C4-2B (cell line): ENCODE measurements at regions not wholly inside any gene's neighbourhood (a gene's known extent, or its start where the extent isn't known, plus 50 kb on each side); places are given as distances from the start of the nearest gene placed in this dataset.

Experiments used
- H3K27ac ChIP-seq: fragments of 450-650 bp; 2 replicates; pipeline ENCODE4 v1.5.1; 2017
- CTCF ChIP-seq: fragments of 450-650 bp; conservative IDR thresholded peaks from 2 replicates; pipeline ENCODE4 v1.5.1; 2017; ENCODE audit warnings: mild to moderate bottlenecking
- ZFX ChIP-seq: fragments of 450-650 bp; IDR thresholded peaks from 2 replicates; pipeline ENCODE4 v1.6.1; 2017

DNA sequence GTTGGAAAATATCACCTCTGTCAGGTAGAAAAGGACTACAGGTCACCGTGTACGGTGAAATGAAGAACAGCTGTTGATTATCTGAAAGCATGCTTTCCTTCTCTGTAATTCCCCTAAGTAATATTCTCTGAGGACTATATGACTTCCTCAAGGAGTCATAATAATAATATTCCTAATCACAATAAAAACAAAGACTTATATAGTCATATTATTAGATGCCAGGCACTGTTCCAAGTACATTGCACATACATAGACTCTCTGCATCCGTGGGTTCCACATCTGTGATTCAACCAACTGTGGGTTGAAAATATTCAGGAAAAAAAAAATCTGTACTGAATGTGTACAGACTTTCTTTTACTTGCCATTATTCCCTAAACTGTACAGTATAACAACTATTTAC lies 512.4 kb upstream of the ID2 start:
- TF ChIP-seq CTCF, result no peak
- TF ChIP-seq ZFX, result no peak
- no peak overlapping the region for H3K27ac ChIP-seq

DNA sequence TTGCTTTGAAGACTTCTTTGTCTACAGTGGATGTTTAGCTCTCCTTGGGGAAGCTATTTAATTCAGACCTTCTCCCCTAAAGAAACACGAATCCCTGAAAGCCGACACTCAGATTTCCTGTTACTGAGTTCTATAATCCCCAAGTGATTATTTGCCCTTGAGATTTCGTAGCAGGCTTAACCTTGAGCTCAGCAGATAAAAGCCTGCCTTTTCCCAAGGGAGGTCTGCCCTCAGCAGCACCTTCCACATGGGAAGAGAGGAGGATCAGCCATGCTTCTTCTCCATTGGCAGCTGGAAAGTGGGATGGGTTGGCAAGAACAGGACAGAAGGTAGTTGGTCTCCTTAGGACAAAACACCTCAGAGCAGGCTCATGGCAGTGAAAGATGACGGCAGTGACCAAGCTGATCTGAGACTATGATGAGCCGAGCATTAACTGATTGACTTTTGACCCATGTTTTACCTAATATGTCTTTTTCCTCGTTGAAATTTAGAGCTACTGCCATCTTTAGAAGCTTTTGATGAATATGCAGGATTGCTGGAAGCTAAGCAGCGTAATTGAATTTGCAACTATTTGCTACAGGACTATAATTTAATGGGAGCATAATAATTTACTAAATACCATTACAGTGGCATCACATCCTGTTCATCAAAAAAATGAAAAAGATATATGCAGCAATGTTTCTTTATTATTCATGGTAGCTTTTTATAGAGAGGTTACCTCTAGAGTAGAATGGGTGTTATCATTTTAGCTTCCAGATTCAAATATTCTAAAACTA lies 511.1 kb upstream of the ID2 start:
- no peak overlapping the region for H3K27ac ChIP-seq
- TF ChIP-seq ZFX (no peak), CTCF (no peak)

DNA sequence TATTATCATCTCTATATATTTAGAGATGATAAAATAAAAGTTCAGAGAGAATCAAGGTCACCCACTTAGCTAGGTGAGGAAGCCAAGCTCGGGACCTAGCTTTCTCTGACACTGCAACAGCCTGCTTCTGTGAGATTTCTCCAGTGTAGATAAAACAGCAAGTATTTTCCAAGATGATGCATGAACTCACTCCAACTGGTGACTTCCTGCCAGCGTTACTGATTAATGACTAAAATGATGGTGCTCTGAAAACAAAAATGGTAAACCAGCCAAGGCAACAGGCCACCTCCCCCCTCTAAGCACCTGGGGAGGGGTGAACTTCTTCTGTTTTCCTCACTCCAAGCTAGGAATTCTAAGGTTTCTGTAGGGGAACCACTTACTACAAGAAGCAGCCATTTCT lies 510.2 kb upstream of the ID2 start:
- H3K27ac ChIP-seq, result no peak overlapping the region
- TF ChIP-seq CTCF, result no peak
- TF ChIP-seq ZFX, result no peak

GRCh38 chr2:8172661-8173060 lies 509.2 kb upstream of the ID2 start:
- TF ChIP-seq CTCF, result no peak
- TF ChIP-seq ZFX, result no peak
- H3K27ac ChIP-seq, result no peak overlapping the region

DNA sequence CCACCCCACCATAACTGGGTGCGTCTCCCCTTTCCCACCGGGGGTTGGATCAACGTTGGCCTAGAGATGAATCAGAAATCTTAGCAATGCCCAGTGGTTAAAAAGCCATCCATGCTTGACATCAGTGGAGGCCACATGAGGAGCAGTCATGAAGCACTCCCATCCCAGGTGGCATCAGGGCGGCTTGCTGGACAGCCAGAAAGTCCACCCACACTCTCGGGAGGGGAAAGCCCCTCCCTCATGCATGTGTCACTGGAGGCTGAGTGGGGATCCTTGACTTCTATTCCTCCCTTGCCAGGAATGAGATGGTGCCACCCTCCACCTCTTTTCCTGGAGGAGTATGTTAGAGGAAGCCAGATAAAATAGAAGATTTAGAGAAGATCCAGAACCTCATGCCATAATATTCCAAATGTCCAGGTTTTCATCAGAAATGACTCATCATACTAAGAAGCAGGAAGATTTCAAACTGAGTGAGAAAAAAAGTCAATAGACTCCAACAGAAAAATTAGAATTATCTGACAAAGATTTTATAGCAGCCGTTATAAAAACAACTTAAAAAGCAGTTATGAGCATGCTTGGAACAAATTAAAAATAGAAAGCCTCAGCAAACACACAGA lies 507.1 kb upstream of the ID2 start:
- H3K27ac ChIP-seq, result no peak overlapping the region
- TF ChIP-seq CTCF, result no peak
- no peak for TF ChIP-seq ZFX

- TF ChIP-seq CTCF (no peak), ZFX (no peak)
- no peak overlapping the region for H3K27ac ChIP-seq
Observed at GRCh38 chr2:8176887-8177286, 505.0 kb upstream of the ID2 start.

GRCh38 chr2:8177566-8177965 lies 504.3 kb upstream of the ID2 start:
- TF ChIP-seq ZFX (no peak), CTCF (no peak)
- no peak overlapping the region for H3K27ac ChIP-seq
